SK-N-SH (cell line): ENCODE measurements at regions not wholly inside any gene's neighbourhood (a gene's known extent, or its start where the extent isn't known, plus 50 kb on each side); places are given as distances from the start of the nearest gene placed in this dataset.
A peak's percentile ranks its signal among the peaks of the same experiment; 100 is the strongest.

Experiments
- CTCF ChIA-PET: fragments of 300-600, 350-600 bp; formaldehyde crosslinking; extraction: SDS; loops from one replicate; lab custom pipeline; 2021; lab: Yijun Ruan, JAX
- POLR2A ChIA-PET: fragments of 350-600 bp; sonication (Branson Sonifier 250); formaldehyde crosslinking; extraction: SDS; loops from one replicate; lab custom pipeline; 2020; ENCODE audit warnings: antibody characterized with exemption, inconsistent platforms; lab: Yijun Ruan, JAX
- DNase-seq: peaks from one replicate; pipeline ENCODE4 v3.0.0; 2012
- H2AFZ ChIP-seq: fragments of 200-600 bp; sonication (generic); 2 replicates; pipeline ENCODE4 v1.8.1; 2016; ENCODE audit warnings: antibody characterized with exemption, mild to moderate bottlenecking, low read depth
- H3F3A ChIP-seq: fragments of 200-600 bp; sonication (generic); replicated peaks from 2 replicates; pipeline ENCODE3; 2016; ENCODE audit warnings: antibody characterized with exemption, mild to moderate bottlenecking; ENCODE audit not compliant: insufficient read depth
- H3K27ac ChIP-seq, 2 experiments: fragments of 200-500 bp in 1 of 2; fragments of 200-600 bp in 1 of 2; sonication (Bioruptor generic) in 1 of 2; sonication (generic), shearing (Covaris generic) in 1 of 2; 2 replicates each; pipeline versions ENCODE4 v1.5.1 to v1.6.1; 2014 to 2016; ENCODE audit warnings: low read depth in 2 of 2, inconsistent platforms in 1 of 2, low read length in 1 of 2, mild to moderate bottlenecking in 1 of 2, mixed read lengths in 1 of 2
- H3K27me3 ChIP-seq: fragments of 200-600 bp; sonication (generic), shearing (Covaris generic); 2 replicates; pipeline ENCODE4 v1.6.1; 2016; ENCODE audit warnings: mixed run types; ENCODE audit not compliant: insufficient read depth
- H3K36me3 ChIP-seq, 2 experiments: fragments of 200-500 bp in 1 of 2; fragments of 200-600 bp in 1 of 2; sonication (Bioruptor generic) in 1 of 2; sonication (generic) in 1 of 2; replicated peaks in 1 of 2; 2 replicates each; pipeline versions ENCODE3 to v1.5.1; 2014 to 2016; ENCODE audit warnings: low read length in 1 of 2, mild to moderate bottlenecking in 1 of 2; ENCODE audit not compliant: insufficient read depth in 2 of 2, control insufficient read depth in 1 of 2
- H3K4me1 ChIP-seq, 2 experiments: fragments of 200-500 bp in 1 of 2; fragments of 200-600 bp in 1 of 2; sonication (Bioruptor generic) in 1 of 2; sonication (generic), shearing (Covaris generic) in 1 of 2; 2 replicates each; pipeline versions ENCODE4 v1.5.1 to v1.6.1; 2014 to 2016; ENCODE audit warnings: low read depth in 1 of 2, low read length in 1 of 2, mixed run types in 1 of 2; ENCODE audit not compliant: insufficient read depth in 2 of 2, control insufficient read depth in 1 of 2
- H3K4me2 ChIP-seq: fragments of 200-600 bp; sonication (generic), shearing (Covaris generic); 2 replicates; pipeline ENCODE4 v1.6.1; 2017; ENCODE audit warnings: mixed run types
- H3K4me3 ChIP-seq, 2 experiments: fragments of 200-500 bp in 1 of 2; fragments of 200-600 bp in 1 of 2; sonication (Bioruptor generic) in 1 of 2; sonication (generic), shearing (Covaris generic) in 1 of 2; 2 replicates each; pipeline versions ENCODE4 v1.5.1 to v1.8.1; 2014 to 2016; ENCODE audit warnings: low read depth in 2 of 2, inconsistent platforms in 1 of 2, low read length in 1 of 2, mild to moderate bottlenecking in 1 of 2, mixed read lengths in 1 of 2, moderate library complexity in 1 of 2
- H3K79me2 ChIP-seq: fragments of 200-600 bp; sonication (generic); 2 replicates; pipeline ENCODE4 v1.8.1; 2017; ENCODE audit warnings: mild to moderate bottlenecking; ENCODE audit not compliant: insufficient read depth
- H3K9ac ChIP-seq: fragments of 200-600 bp; sonication (generic); 2 replicates; pipeline ENCODE4 v1.6.1; 2017; ENCODE audit warnings: mixed run types
- H3K9me2 ChIP-seq: fragments of 200-600 bp; sonication (generic); 2 replicates; pipeline ENCODE4 v1.6.1; 2017; ENCODE audit warnings: mixed run types
- H3K9me3 ChIP-seq: fragments of 200-600 bp; sonication (generic); 2 replicates; pipeline ENCODE4 v1.6.1; 2017; ENCODE audit warnings: mixed run types, mild to moderate bottlenecking, moderate library complexity
- H4K20me1 ChIP-seq: fragments of 200-600 bp; sonication (generic); 2 replicates; pipeline ENCODE4 v1.6.1; 2017; ENCODE audit warnings: mild to moderate bottlenecking, mixed run types; ENCODE audit not compliant: insufficient read depth
- CTCF ChIP-seq: fragments of 200-600 bp; sonication (generic); IDR thresholded peaks from 2 replicates; pipeline ENCODE4 v1.6.1; 2017; ENCODE audit warnings: antibody characterized with exemption, mild to moderate bottlenecking, moderate library complexity
- EP300 ChIP-seq, 2 experiments: IDR thresholded peaks; 2 replicates each; pipeline versions ENCODE4 v1.4.0 to v1.6.1; 2012; ENCODE audit warnings: borderline replicate concordance in 1 of 2, low read depth in 1 of 2, low read length in 1 of 2
- FOXJ3 ChIP-seq: sonication (generic); formaldehyde crosslinking; IDR thresholded peaks from 2 replicates; pipeline ENCODE4 v1.5.1; 2020; ENCODE audit warnings: mild to moderate bottlenecking, missing genetic modification reagents
- MAX ChIP-seq: IDR thresholded peaks from 2 replicates; pipeline ENCODE4 v1.4.0; 2012; ENCODE audit warnings: low read depth
- MXI1 ChIP-seq: IDR thresholded peaks from 2 replicates; pipeline ENCODE4 v1.6.1; 2012; ENCODE audit warnings: mild to moderate bottlenecking, low read depth, low read length, improper control_type of control experiment
- NFIC ChIP-seq: IDR thresholded peaks from 2 replicates; pipeline ENCODE4 v1.4.0; 2012; ENCODE audit warnings: borderline replicate concordance
- NRF1 ChIP-seq: IDR thresholded peaks from 2 replicates; pipeline ENCODE4 v1.6.1; 2012; ENCODE audit warnings: low read depth, mild to moderate bottlenecking, low read length
- RAD21 ChIP-seq: IDR thresholded peaks from 2 replicates; pipeline ENCODE4 v1.6.1; 2012; ENCODE audit warnings: mild to moderate bottlenecking, low read length
- REST ChIP-seq: IDR thresholded peaks from 2 replicates; pipeline ENCODE4 v1.6.1; 2012; ENCODE audit warnings: mild to moderate bottlenecking, low read depth, low read length, moderate library complexity
- RXRA ChIP-seq: IDR thresholded peaks from 2 replicates; pipeline ENCODE4 v1.4.0; 2012; ENCODE audit warnings: low read depth, mild to moderate bottlenecking, borderline replicate concordance
- SIN3A ChIP-seq: IDR thresholded peaks from 2 replicates; pipeline ENCODE4 v1.6.1; 2012; ENCODE audit warnings: low read depth, mild to moderate bottlenecking, low read length, moderate library complexity, borderline replicate concordance
- SMC3 ChIP-seq: IDR thresholded peaks from 2 replicates; pipeline ENCODE4 v1.6.1; 2012; ENCODE audit warnings: low read depth, low read length, improper control_type of control experiment
- TEAD4 ChIP-seq: IDR thresholded peaks from 2 replicates; pipeline ENCODE4 v1.4.0; 2012; ENCODE audit warnings: mild to moderate bottlenecking, borderline replicate concordance; ENCODE audit not compliant: insufficient read depth
- USF1 ChIP-seq: IDR thresholded peaks from 2 replicates; pipeline ENCODE4 v1.4.0; 2012; ENCODE audit warnings: low read depth, borderline replicate concordance
- ZBTB33 ChIP-seq: IDR thresholded peaks from 2 replicates; pipeline ENCODE4 v1.4.0; 2012; ENCODE audit warnings: low read depth, borderline replicate concordance
- WGBS: methylation state at CpG from one replicate; pipeline ENCODE4 v1.1.6; 2017; ENCODE audit warnings: low lambda C conversion rate; 5-methylcytosine and 5-hydroxymethylcytosine counted together

GRCh38 chr11:39361557-39361956 lies 2097.9 kb downstream of the LRRC4C start:
- POLR2A ChIA-PET: no interaction called here
- 5% methylated on average over 1 of the region's 1 CpG for WGBS
- TF ChIP-seq ZBTB33 (no peak), CTCF (peak; percentile 36; the same call in 1 of the 2 replicates)
- Histone ChIP-seq H2AFZ (no peak overlapping the region), H3K4me1 (peaks cover 0 to 11% of the 10 kb centered on the region in 2 experiments; a peak in 1 of 4 replicates), H3K9ac (no peak overlapping the region), H3K9me2 (no peaks in the 10 kb centered on the region; the same call in 1 of the 2 replicates), H3K27ac (no peak overlapping the region), H3K36me3 (no peaks in the 10 kb centered on the region), H3K4me3 (no peak overlapping the region), H3K9me3 (no peaks in the 10 kb centered on the region), H3F3A (no peaks in the 10 kb centered on the region), H4K20me1 (no peaks in the 10 kb centered on the region), H3K4me2 (no peak overlapping the region), H3K27me3 (no peaks in the 10 kb centered on the region), H3K79me2 (no peaks in the 10 kb centered on the region)
- no peak for DNase-seq
- CTCF ChIA-PET: interaction anchor here (2.1 kb wide), 1 partner anchor 14 kb away, joined by 6 read pairs; no protein-coding TSS in a partner anchor

GRCh38 chr11:39345834-39346442 lies 2113.5 kb downstream of the LRRC4C start:
- Histone ChIP-seq H3K4me3 (no peak overlapping the region), H3K9me2 (no peaks in the 10 kb centered on the region), H3K9me3 (no peaks in the 10 kb centered on the region), H3F3A (no peaks in the 10 kb centered on the region), H2AFZ (no peak overlapping the region), H3K36me3 (no peaks in the 10 kb centered on the region), H3K9ac (no peak overlapping the region), H3K4me2 (no peak overlapping the region), H3K79me2 (no peaks in the 10 kb centered on the region), H4K20me1 (no peaks in the 10 kb centered on the region), H3K4me1 (peaks cover 0 to 7% of the 10 kb centered on the region in 2 experiments; a peak in 1 of 4 replicates), H3K27ac (no peak overlapping the region), H3K27me3 (peaks cover 4% of the 10 kb centered on the region; the same call in 1 of the 2 replicates)
- ChIA-PET POLR2A (no interaction called here), CTCF (interaction anchor here (0.8 to 1.2 kb wide), 2 partner anchors 28 to 30 kb away, joined by 3 read pairs; no protein-coding TSS in a partner anchor)
- no peak for DNase-seq
- 36% methylated on average over 5 of the region's 5 CpGs for WGBS
- TF ChIP-seq SIN3A (no peak), FOXJ3 (no peak), ZBTB33 (no peak), SMC3 (no peak), USF1 (no peak), MXI1 (no peak), NFIC (no peak), NRF1 (no peak), TEAD4 (no peak), EP300 (IDR thresholded peaks at IDR 0.05; ENCODE audit: borderline replicate concordance in 1 of 2, low read depth in 1 of 2, low read length in 1 of 2) (no peak), REST (no peak), RAD21 (no peak), MAX (no peak), RXRA (no peak)
